GM23338 (cell line): ENCODE measurements at regions not wholly inside any gene's neighbourhood (a gene's known extent, or its start where the extent isn't known, plus 50 kb on each side); places are given as distances from the start of the nearest gene placed in this dataset.

Experiments
- ATAC-seq: fragments of 200-7000 bp; cut with Tn5 transposase; 3 replicates; pipeline ENCODE4 v1.9.1; 2020
- DNase-seq: peaks from one replicate; pipeline ENCODE4 v3.0.0-alpha.2; 2015; ENCODE audit warnings: low spot score
- H2AFZ ChIP-seq: fragments of 200-600 bp; sonication (generic); 2 replicates; pipeline ENCODE4 v1.8.0; 2016; ENCODE audit warnings: antibody characterized with exemption, mild to moderate bottlenecking, moderate library complexity
- H3F3A ChIP-seq: fragments of 200-600 bp; sonication (generic); replicated peaks from 2 replicates; pipeline ENCODE4 v1.8.0; 2017; ENCODE audit warnings: antibody characterized with exemption, mixed run types, low read depth
- H3K27ac ChIP-seq: fragments of 200-600 bp; sonication (generic); 2 replicates; pipeline ENCODE4 v1.6.1; 2016; ENCODE audit warnings: low read depth
- H3K27me3 ChIP-seq: fragments of 200-600 bp; sonication (generic); 2 replicates; pipeline ENCODE4 v1.8.0; 2016; ENCODE audit warnings: mild to moderate bottlenecking, mixed run types, moderate library complexity; ENCODE audit not compliant: insufficient read depth
- H3K36me3 ChIP-seq: fragments of 200-600 bp; sonication (generic); 2 replicates; pipeline ENCODE4 v1.8.0; 2016; ENCODE audit warnings: mild to moderate bottlenecking; ENCODE audit not compliant: insufficient read depth
- H3K4me1 ChIP-seq: fragments of 200-600 bp; sonication (generic); 2 replicates; pipeline ENCODE4 v1.8.0; 2016; ENCODE audit warnings: mild to moderate bottlenecking, moderate library complexity; ENCODE audit not compliant: insufficient read depth
- H3K4me2 ChIP-seq: fragments of 200-600 bp; sonication (generic); 2 replicates; pipeline ENCODE4 v1.7.1; 2017; ENCODE audit warnings: mixed run types
- H3K4me3 ChIP-seq: fragments of 200-600 bp; sonication (generic); 2 replicates; pipeline ENCODE4 v1.6.1; 2016; ENCODE audit warnings: mixed run types
- H3K79me2 ChIP-seq: fragments of 200-600 bp; sonication (generic); replicated peaks from 2 replicates; pipeline ENCODE4 v1.8.0; 2017; ENCODE audit warnings: mild to moderate bottlenecking; ENCODE audit not compliant: insufficient read depth
- H3K9me2 ChIP-seq: fragments of 200-600 bp; sonication (generic); 2 replicates; pipeline ENCODE4 v1.8.0; 2017; ENCODE audit not compliant: insufficient read depth
- H4K20me1 ChIP-seq: fragments of 200-600 bp; sonication (generic); replicated peaks from 2 replicates; pipeline ENCODE4 v1.8.0; 2017; ENCODE audit warnings: mild to moderate bottlenecking; ENCODE audit not compliant: insufficient read depth
- H3K27ac Mint-ChIP-seq: 2 replicates; pipeline ENCODE4 v1.8.0; 2020; ENCODE audit warnings: inconsistent platforms, mild to moderate bottlenecking, moderate library complexity, mixed read lengths
- H3K27me3 Mint-ChIP-seq: 3 replicates; pipeline ENCODE4 v1.8.0; 2022; ENCODE audit warnings: low read depth, mild to moderate bottlenecking, moderate library complexity, mixed read lengths, inconsistent platforms; ENCODE audit not compliant: insufficient read depth, poor library complexity
- H3K36me3 Mint-ChIP-seq: 3 replicates; pipeline ENCODE4 v1.8.0; 2021; ENCODE audit warnings: low read depth, mild to moderate bottlenecking, inconsistent platforms, moderate library complexity, mixed read lengths
- H3K4me1 Mint-ChIP-seq: 3 replicates; pipeline ENCODE4 v1.8.0; 2020; ENCODE audit warnings: mild to moderate bottlenecking, inconsistent platforms, mixed read lengths
- H3K4me3 Mint-ChIP-seq: 3 replicates; pipeline ENCODE4 v1.8.0; 2021; ENCODE audit warnings: moderate library complexity, mild to moderate bottlenecking, inconsistent platforms, mixed read lengths
- H3K9me3 Mint-ChIP-seq: 3 replicates; pipeline ENCODE4 v1.8.0; 2020; ENCODE audit warnings: moderate library complexity, mild to moderate bottlenecking, inconsistent platforms, mixed read lengths
- CREB1 ChIP-seq: fragments of 250-450 bp; sonication (Bioruptor Pico); IDR thresholded peaks from 2 replicates; pipeline ENCODE4 v1.5.0; 2020; ENCODE audit warnings: low read depth, mild to moderate bottlenecking, moderate library complexity
- CTCF ChIP-seq, 2 experiments: fragments of 200-600 bp in 1 of 2; sonication (generic) in 1 of 2; conservative IDR thresholded peaks; 2 replicates each; pipeline versions ENCODE4 v1.5.1 to v1.6.1; 2016 to 2017; ENCODE audit warnings: antibody characterized with exemption in 2 of 2, low read depth in 2 of 2, mild to moderate bottlenecking in 2 of 2, moderate library complexity in 1 of 2
- ETS1 ChIP-seq: IDR thresholded peaks from 2 replicates; pipeline ENCODE4 v1.6.1; 2016; ENCODE audit warnings: antibody characterized with exemption
- EZH2 ChIP-seq: fragments of 200-600 bp; sonication (generic); IDR thresholded peaks from one replicate; pipeline ENCODE4 v1.8.0; 2017; ENCODE audit warnings: antibody characterized with exemption, mild to moderate bottlenecking, low read depth; ENCODE audit not compliant: unreplicated experiment
- EZH2phosphoT487 ChIP-seq: fragments of 200-600 bp; sonication (generic); IDR thresholded peaks from one replicate; pipeline ENCODE4 v1.8.1; 2018; ENCODE audit warnings: antibody characterized with exemption; ENCODE audit not compliant: unreplicated experiment
- JUNB ChIP-seq: IDR thresholded peaks from one replicate; pipeline ENCODE4 v1.6.1; 2016; ENCODE audit warnings: antibody characterized with exemption; ENCODE audit not compliant: unreplicated experiment
- NANOG ChIP-seq: IDR thresholded peaks from 2 replicates; pipeline ENCODE4 v1.6.1; 2016; ENCODE audit warnings: antibody characterized with exemption, borderline replicate concordance
- POLR2AphosphoS5 ChIP-seq: IDR thresholded peaks from 2 replicates; pipeline ENCODE4 v1.6.1; 2016; ENCODE audit warnings: antibody characterized with exemption, low read depth
- STAT1 ChIP-seq: IDR thresholded peaks from one replicate; pipeline ENCODE4 v1.6.1; 2016; ENCODE audit warnings: antibody characterized with exemption; ENCODE audit not compliant: unreplicated experiment
- ZNF114 ChIP-seq: fragments of 250-450 bp; sonication (Bioruptor Pico); IDR thresholded peaks from 2 replicates; pipeline ENCODE4 v1.5.0; 2020; ENCODE audit warnings: mild to moderate bottlenecking, moderate library complexity
- ZNF331 ChIP-seq: fragments of 250-450 bp; sonication (Bioruptor Pico); IDR thresholded peaks from 2 replicates; pipeline ENCODE4 v1.5.0; 2020; ENCODE audit warnings: low read depth, mild to moderate bottlenecking, moderate library complexity
- ZNF462 ChIP-seq: fragments of 250-450 bp; sonication (Bioruptor Pico); IDR thresholded peaks from 2 replicates; pipeline ENCODE4 v1.5.0; 2020; ENCODE audit warnings: mild to moderate bottlenecking, moderate library complexity
- TF ChIP-seq, protein P1 (sequence below): IDR thresholded peaks from one replicate; pipeline ENCODE4 v1.6.1; 2018; ENCODE audit warnings: antibody characterized with exemption; ENCODE audit not compliant: unreplicated experiment

- peaks cover 7% of the 10 kb centered on the region; the same call in 2 of the 3 replicates for H3K4me1 Mint-ChIP-seq
- Histone ChIP-seq H3K36me3 (no peaks in the 10 kb centered on the region), H3K79me2 (no peaks in the 10 kb centered on the region), H4K20me1 (no peaks in the 10 kb centered on the region), H2AFZ (no peak overlapping the region), H3K9me2 (peaks cover 6% of the 10 kb centered on the region), H3K4me3 (no peak overlapping the region), H3K4me2 (no peak overlapping the region), H3F3A (no peaks in the 10 kb centered on the region), H3K27me3 (no peaks in the 10 kb centered on the region), H3K4me1 (peaks cover 3% of the 10 kb centered on the region; the same call in 1 of the 2 replicates), H3K27ac (no peak overlapping the region)
- H3K9me3 Mint-ChIP-seq = no peaks in the 10 kb centered on the region
- DNase-seq (no peak), ATAC-seq (no peak)
- no peak for TF ChIP-seq ETS1
- no peak for TF ChIP-seq ZNF462 (CRISPR knock-in tag)
- TF ChIP-seq EZH2 = no peak
- no peak for TF ChIP-seq CREB1
- TF ChIP-seq NANOG = no peak
- TF ChIP-seq CTCF (conservative IDR thresholded peaks at IDR 0.05; ENCODE audit: low read depth in 2 of 2) = no peak
- no peak for TF ChIP-seq ZNF331 (CRISPR knock-in tag)
- TF ChIP-seq STAT1 = no peak
- TF ChIP-seq POLR2AphosphoS5 = no peak
- no peak for TF ChIP-seq JUNB
- no peak for TF ChIP-seq EZH2phosphoT487
- TF ChIP-seq, protein P1, sequence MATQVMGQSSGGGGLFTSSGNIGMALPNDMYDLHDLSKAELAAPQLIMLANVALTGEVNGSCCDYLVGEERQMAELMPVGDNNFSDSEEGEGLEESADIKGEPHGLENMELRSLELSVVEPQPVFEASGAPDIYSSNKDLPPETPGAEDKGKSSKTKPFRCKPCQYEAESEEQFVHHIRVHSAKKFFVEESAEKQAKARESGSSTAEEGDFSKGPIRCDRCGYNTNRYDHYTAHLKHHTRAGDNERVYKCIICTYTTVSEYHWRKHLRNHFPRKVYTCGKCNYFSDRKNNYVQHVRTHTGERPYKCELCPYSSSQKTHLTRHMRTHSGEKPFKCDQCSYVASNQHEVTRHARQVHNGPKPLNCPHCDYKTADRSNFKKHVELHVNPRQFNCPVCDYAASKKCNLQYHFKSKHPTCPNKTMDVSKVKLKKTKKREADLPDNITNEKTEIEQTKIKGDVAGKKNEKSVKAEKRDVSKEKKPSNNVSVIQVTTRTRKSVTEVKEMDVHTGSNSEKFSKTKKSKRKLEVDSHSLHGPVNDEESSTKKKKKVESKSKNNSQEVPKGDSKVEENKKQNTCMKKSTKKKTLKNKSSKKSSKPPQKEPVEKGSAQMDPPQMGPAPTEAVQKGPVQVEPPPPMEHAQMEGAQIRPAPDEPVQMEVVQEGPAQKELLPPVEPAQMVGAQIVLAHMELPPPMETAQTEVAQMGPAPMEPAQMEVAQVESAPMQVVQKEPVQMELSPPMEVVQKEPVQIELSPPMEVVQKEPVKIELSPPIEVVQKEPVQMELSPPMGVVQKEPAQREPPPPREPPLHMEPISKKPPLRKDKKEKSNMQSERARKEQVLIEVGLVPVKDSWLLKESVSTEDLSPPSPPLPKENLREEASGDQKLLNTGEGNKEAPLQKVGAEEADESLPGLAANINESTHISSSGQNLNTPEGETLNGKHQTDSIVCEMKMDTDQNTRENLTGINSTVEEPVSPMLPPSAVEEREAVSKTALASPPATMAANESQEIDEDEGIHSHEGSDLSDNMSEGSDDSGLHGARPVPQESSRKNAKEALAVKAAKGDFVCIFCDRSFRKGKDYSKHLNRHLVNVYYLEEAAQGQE = no peak
- no peak for TF ChIP-seq ZNF114 (CRISPR knock-in tag)
- peaks cover 4% of the 10 kb centered on the region for H3K27me3 Mint-ChIP-seq
- no peak overlapping the region for H3K4me3 Mint-ChIP-seq
- H3K27ac Mint-ChIP-seq = no peak overlapping the region
- H3K36me3 Mint-ChIP-seq = no peaks in the 10 kb centered on the region
These were observed 135.9 kb upstream of the PAX6 start for GRCh38 chr11:31947051-31947450.
